ENCODE measurements at regions not wholly inside any gene's neighbourhood (a gene's known extent, or its start where the extent isn't known, plus 50 kb on each side); places are given as distances from the start of the nearest gene placed in this dataset.
"Not testable (repeated sequence)": the region's sequence is repeated elsewhere in the genome, so short reads cannot be mapped to it uniquely, and the experiment has no call there.

- no peaks in the 10 kb centered on the region for H3K4me1 ChIP-seq (ENCODE audit: control insufficient read depth, extremely low read depth, insufficient read depth, low read length)
- no peak overlapping the region for H3K4me3 ChIP-seq (replicated peaks in 1 of 3; ENCODE audit: insufficient read depth in 1 of 3, low read depth in 1 of 3, low read length in 3 of 3)
- DNase-seq (ENCODE audit: low read depth, low spot score) = no peak
- H3K9ac ChIP-seq (replicated peaks; ENCODE audit: extremely low read depth, insufficient read depth, low read length) = no peak overlapping the region
- CTCF ChIA-PET = interaction anchor here (1.0 kb wide), 1 partner anchor 9 kb away, joined by 3 read pairs; no protein-coding TSS in a partner anchor
- H3K79me2 ChIP-seq (ENCODE audit: control insufficient read depth, insufficient read depth, low read length) = no peaks in the 10 kb centered on the region
- dilution Hi-C loops (cut with MboI; ENCODE audit: extremely low pct_ligation_motif_present, low sequenced_read_pairs) (no loop called here), intact Hi-C loops (cut with micrococcal nuclease) (no loop called here)
- H3K36me3 ChIP-seq (ENCODE audit: control insufficient read depth in 2 of 2, extremely low read depth in 1 of 2, insufficient read depth in 2 of 2, low read length in 2 of 2) = no peaks in the 10 kb centered on the region
- no peak overlapping the region for H3K4me2 ChIP-seq (ENCODE audit: insufficient read depth, low read length)
- no peaks in the 10 kb centered on the region for H3K9me3 ChIP-seq (replicated peaks; ENCODE audit: control insufficient read depth, insufficient read depth, low read length)
- BruUV-seq (replicated peaks) = no TSS peak
- no peak overlapping the region for H2AFZ ChIP-seq (ENCODE audit: low read depth, low read length)
- POLR2A ChIA-PET = no interaction called here
- TF ChIP-seq POLR2A (IDR thresholded peaks at IDR 0.05; ENCODE audit: low read depth, low read length) = no peak
- TF ChIP-seq POLR2AphosphoS5 (IDR thresholded peaks at IDR 0.05; ENCODE audit: insufficient read depth, low read depth, low read length) = no peak
- no peak for TF ChIP-seq MAX (IDR thresholded peaks at IDR 0.05; ENCODE audit: insufficient read depth, insufficient read length)
- no peak for TF ChIP-seq CTCF (IDR thresholded peaks at IDR 0.05; ENCODE audit: extremely low read depth in 1 of 2, insufficient read depth in 1 of 2, low read depth in 1 of 2, low read length in 2 of 2)
- no peak for TF ChIP-seq FOS (IDR thresholded peaks at IDR 0.05; ENCODE audit: borderline replicate concordance, insufficient read depth, low read length)
- no peak for TF ChIP-seq MYC (IDR thresholded peaks at IDR 0.05; ENCODE audit: low read depth, low read length)
- TF ChIP-seq EZH2 (IDR thresholded peaks at IDR 0.05; ENCODE audit: borderline replicate concordance, low read depth, low read length, severe bottlenecking) = no peak
- no peak for TF ChIP-seq JUN (IDR thresholded peaks at IDR 0.05; ENCODE audit: borderline replicate concordance, insufficient read depth, insufficient read length, low read depth)
- no peak for TF ChIP-seq GATA2 (IDR thresholded peaks at IDR 0.05; ENCODE audit: insufficient read depth, insufficient read length, low read depth, low read length)
- H4K20me1 ChIP-seq (replicated peaks; ENCODE audit: control insufficient read depth, extremely low read depth, insufficient read depth, low read length) = no peaks in the 10 kb centered on the region
- H3K27me3 ChIP-seq (ENCODE audit: control insufficient read depth in 2 of 2, insufficient read depth in 2 of 2, low read length in 2 of 2) = no peaks in the 10 kb centered on the region
- no peak overlapping the region for H3K27ac ChIP-seq (ENCODE audit: insufficient read depth, low read depth, low read length)
- no peaks in the 10 kb centered on the region for H3K9me1 ChIP-seq (replicated peaks; ENCODE audit: control insufficient read depth, extremely low read depth, insufficient read depth, low read length)
- no peak for FAIRE-seq
Observed at GRCh38 chr10:4150676-4151075, 365.7 kb upstream of the KLF6 start.

GRCh38 chr10:4149460-4149859, 364.5 kb upstream of the KLF6 start:
- H4K20me1 ChIP-seq (replicated peaks; ENCODE audit: control insufficient read depth, extremely low read depth, insufficient read depth, low read length); intact Hi-C loops (cut with micrococcal nuclease); H3K9me1 ChIP-seq (replicated peaks; ENCODE audit: control insufficient read depth, extremely low read depth, insufficient read depth, low read length); FAIRE-seq; H2AFZ ChIP-seq (ENCODE audit: low read depth, low read length); CTCF ChIA-PET; H3K36me3 ChIP-seq (ENCODE audit: control insufficient read depth in 2 of 2, extremely low read depth in 1 of 2, insufficient read depth in 2 of 2, low read length in 2 of 2); H3K4me1 ChIP-seq (ENCODE audit: control insufficient read depth, extremely low read depth, insufficient read depth, low read length); POLR2A ChIA-PET; H3K27ac ChIP-seq (ENCODE audit: insufficient read depth, low read depth, low read length); DNase-seq (ENCODE audit: low read depth, low spot score); H3K79me2 ChIP-seq (ENCODE audit: control insufficient read depth, insufficient read depth, low read length); H3K4me2 ChIP-seq (ENCODE audit: insufficient read depth, low read length); H3K9me3 ChIP-seq (replicated peaks; ENCODE audit: control insufficient read depth, insufficient read depth, low read length); H3K27me3 ChIP-seq (ENCODE audit: control insufficient read depth in 2 of 2, insufficient read depth in 2 of 2, low read length in 2 of 2); H3K9ac ChIP-seq (replicated peaks; ENCODE audit: extremely low read depth, insufficient read depth, low read length); dilution Hi-C loops (cut with MboI; ENCODE audit: extremely low pct_ligation_motif_present, low sequenced_read_pairs); BruUV-seq (replicated peaks); H3K4me3 ChIP-seq (replicated peaks in 1 of 3; ENCODE audit: insufficient read depth in 1 of 3, low read depth in 1 of 3, low read length in 3 of 3): not testable (repeated sequence)
